Stimulated activated CD4-positive, alpha-beta T cell treated with anti-CD3 and anti-CD28 coated beads, TNF-alpha, amount 100 ng/mL, for 1 hour (primary cell): ENCODE measurements at regions not wholly inside any gene's neighbourhood (a gene's known extent, or its start where the extent isn't known, plus 50 kb on each side); places are given as distances from the start of the nearest gene placed in this dataset.

Experiments
- DNase-seq, 3 donors: peaks; one replicate each; pipeline ENCODE4 v3.0.0-alpha.2; 2020; ENCODE audit warnings: low read depth in 3 of 3, low spot score in 1 of 3

GRCh38 chr12:83197483-83197914 is 510.8 kb downstream of the TMTC2 start:
- DNase-seq = no peak

GRCh38 chr12:83196694-83197350 is 510.1 kb downstream of the TMTC2 start:
- DNase-seq = no peak

GRCh38 chr12:83190631-83191390 is 504.1 kb downstream of the TMTC2 start:
- DNase-seq = no peak

- DNase-seq = no peak
These were observed 499.7 kb downstream of the TMTC2 start for GRCh38 chr12:83186419-83186818.

- DNase-seq = no peak
These were observed 498.5 kb downstream of the TMTC2 start for GRCh38 chr12:83185241-83185640.
